ENCODE measurements at regions not wholly inside any gene's neighbourhood (a gene's known extent, or its start where the extent isn't known, plus 50 kb on each side); places are given as distances from the start of the nearest gene placed in this dataset.
"Not testable (repeated sequence)": the region's sequence is repeated elsewhere in the genome, so short reads cannot be mapped to it uniquely, and the experiment has no call there.

GRCh38 chr5:23419115-23419514 is 88.3 kb upstream of the PRDM9 start:
- 5 to 6% methylated on average over 1 of the region's 1 CpG for WGBS, 2 experiments (ENCODE audit: low coverage in 1 of 2, low lambda C conversion rate in 2 of 2, missing lambda C conversion rate in 2 of 2)
- no peak for TF ChIP-seq EZH2phosphoT487 (IDR thresholded peaks at IDR 0.05; ENCODE audit: insufficient read depth, low read depth)
- TF ChIP-seq EZH2 (IDR thresholded peaks at IDR 0.05; ENCODE audit: insufficient read depth, poor library complexity, severe bottlenecking), result no peak
- Histone ChIP-seq H3K9me3 (ENCODE audit: low read depth) (no peaks in the 10 kb centered on the region), H3K4me2 (ENCODE audit: unreplicated experiment) (no peak overlapping the region), H2AFZ (no peak overlapping the region), H3K79me2 (ENCODE audit: insufficient read depth) (no peaks in the 10 kb centered on the region), H3F3A (ENCODE audit: insufficient read depth) (no peaks in the 10 kb centered on the region), H3K4me3 (no peak overlapping the region), H3K36me3 (ENCODE audit: low read depth) (no peaks in the 10 kb centered on the region), H3K9ac (no peak overlapping the region), H3K4me1 (ENCODE audit: insufficient read depth) (no peaks in the 10 kb centered on the region), H3K9me2 (ENCODE audit: insufficient read depth) (no peaks in the 10 kb centered on the region), H4K20me1 (ENCODE audit: insufficient read depth) (no peaks in the 10 kb centered on the region), H3K27me3 (replicated peaks; ENCODE audit: insufficient read depth) (no peaks in the 10 kb centered on the region), H3K27ac (no peak overlapping the region)
- in situ Hi-C loops (cut with MboI), result no loop called here
- DNase-seq, result no peak

- no peaks in the 10 kb centered on the region for H3K36me3 ChIP-seq (ENCODE audit: low read depth)
- no peaks in the 10 kb centered on the region for H4K20me1 ChIP-seq (ENCODE audit: insufficient read depth)
- no peak overlapping the region for H2AFZ ChIP-seq
- TF ChIP-seq EZH2phosphoT487 (IDR thresholded peaks at IDR 0.05; ENCODE audit: insufficient read depth, low read depth) (no peak), EZH2 (IDR thresholded peaks at IDR 0.05; ENCODE audit: insufficient read depth, poor library complexity, severe bottlenecking) (no peak)
- no peaks in the 10 kb centered on the region for H3K27me3 ChIP-seq (replicated peaks; ENCODE audit: insufficient read depth)
- no peak overlapping the region for H3K4me3 ChIP-seq
- 10 to 18% methylated on average over 3 of the region's 3 CpGs for WGBS, 2 experiments (ENCODE audit: low coverage in 1 of 2, low lambda C conversion rate in 2 of 2, missing lambda C conversion rate in 2 of 2)
- H3K4me2 ChIP-seq (ENCODE audit: unreplicated experiment), result no peak overlapping the region
- H3K27ac ChIP-seq, result no peak overlapping the region
- H3F3A ChIP-seq (ENCODE audit: insufficient read depth), result no peaks in the 10 kb centered on the region
- no peaks in the 10 kb centered on the region for H3K9me3 ChIP-seq (ENCODE audit: low read depth)
- no peak overlapping the region for H3K9ac ChIP-seq
- H3K9me2 ChIP-seq (ENCODE audit: insufficient read depth), result no peaks in the 10 kb centered on the region
- no peaks in the 10 kb centered on the region for H3K4me1 ChIP-seq (ENCODE audit: insufficient read depth)
- in situ Hi-C loops (cut with MboI), result no loop called here
- no peaks in the 10 kb centered on the region for H3K79me2 ChIP-seq (ENCODE audit: insufficient read depth)
- DNase-seq, result no peak
Measured at GRCh38 chr5:23412515-23412914, 94.9 kb upstream of the PRDM9 start.

DNA sequence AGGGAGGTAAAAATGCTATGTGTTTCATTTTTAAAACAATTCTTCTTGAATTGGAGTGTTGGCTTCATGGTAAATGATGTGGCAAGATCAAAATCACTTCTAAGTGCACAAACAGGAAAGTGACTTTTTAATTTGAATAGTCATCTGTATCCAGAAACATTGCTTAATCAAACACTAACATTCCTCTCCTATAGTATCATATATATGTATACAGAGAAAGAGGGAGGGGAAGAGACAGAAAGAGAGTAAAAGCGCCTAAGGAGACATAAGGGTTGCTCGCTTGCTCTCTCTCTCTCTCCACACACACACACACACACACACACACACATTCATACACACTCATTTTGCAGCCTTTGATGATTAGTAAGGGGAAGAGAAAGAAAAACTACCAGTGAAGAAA is 95.4 kb upstream of the PRDM9 start:
- Histone ChIP-seq H3K79me2 (ENCODE audit: insufficient read depth) (no peaks in the 10 kb centered on the region), H3K36me3 (ENCODE audit: low read depth) (no peaks in the 10 kb centered on the region), H3K9me3 (ENCODE audit: low read depth) (no peaks in the 10 kb centered on the region), H3K27me3 (replicated peaks; ENCODE audit: insufficient read depth) (no peaks in the 10 kb centered on the region), H3K27ac (no peak overlapping the region), H3K9me2 (ENCODE audit: insufficient read depth) (no peaks in the 10 kb centered on the region), H3K4me3 (no peak overlapping the region), H2AFZ (no peak overlapping the region), H4K20me1 (ENCODE audit: insufficient read depth) (no peaks in the 10 kb centered on the region), H3K4me1 (ENCODE audit: insufficient read depth) (no peaks in the 10 kb centered on the region), H3K9ac (no peak overlapping the region), H3F3A (ENCODE audit: insufficient read depth) (no peaks in the 10 kb centered on the region), H3K4me2 (ENCODE audit: unreplicated experiment) (no peak overlapping the region)
- in situ Hi-C loops (cut with MboI), result no loop called here
- TF ChIP-seq EZH2phosphoT487 (IDR thresholded peaks at IDR 0.05; ENCODE audit: insufficient read depth, low read depth), result no peak
- TF ChIP-seq EZH2 (IDR thresholded peaks at IDR 0.05; ENCODE audit: insufficient read depth, poor library complexity, severe bottlenecking), result no peak
- WGBS, 2 experiments (ENCODE audit: low coverage in 1 of 2, low lambda C conversion rate in 2 of 2, missing lambda C conversion rate in 2 of 2), result 20 to 80% methylated on average over 1 to 2 of the region's 2 CpGs
- DNase-seq, result no peak

- no peaks in the 10 kb centered on the region for H3K9me2 ChIP-seq (ENCODE audit: insufficient read depth)
- H3K4me3 ChIP-seq, result no peak overlapping the region
- no peaks in the 10 kb centered on the region for H3K9me3 ChIP-seq (ENCODE audit: low read depth)
- no peak overlapping the region for H3K27ac ChIP-seq
- in situ Hi-C loops (cut with MboI), result no loop called here
- H4K20me1 ChIP-seq (ENCODE audit: insufficient read depth), result no peaks in the 10 kb centered on the region
- no peaks in the 10 kb centered on the region for H3K27me3 ChIP-seq (replicated peaks; ENCODE audit: insufficient read depth)
- no peak for DNase-seq
- no peaks in the 10 kb centered on the region for H3K79me2 ChIP-seq (ENCODE audit: insufficient read depth)
- no peaks in the 10 kb centered on the region for H3F3A ChIP-seq (ENCODE audit: insufficient read depth)
- 60 to 61% methylated on average over 17 of the region's 17 CpGs for WGBS, 2 experiments (ENCODE audit: low coverage in 1 of 2, low lambda C conversion rate in 2 of 2, missing lambda C conversion rate in 2 of 2)
- H3K4me2 ChIP-seq (ENCODE audit: unreplicated experiment), result no peak overlapping the region
- no peak overlapping the region for H2AFZ ChIP-seq
- no peaks in the 10 kb centered on the region for H3K36me3 ChIP-seq (ENCODE audit: low read depth)
- no peak overlapping the region for H3K9ac ChIP-seq
- H3K4me1 ChIP-seq (ENCODE audit: insufficient read depth), result no peaks in the 10 kb centered on the region
- no peak for TF ChIP-seq EZH2phosphoT487 (IDR thresholded peaks at IDR 0.05; ENCODE audit: insufficient read depth, low read depth)
- TF ChIP-seq EZH2 (IDR thresholded peaks at IDR 0.05; ENCODE audit: insufficient read depth, poor library complexity, severe bottlenecking), result no peak
Measured at GRCh38 chr5:23411200-23411599, 96.2 kb upstream of the PRDM9 start.

DNA sequence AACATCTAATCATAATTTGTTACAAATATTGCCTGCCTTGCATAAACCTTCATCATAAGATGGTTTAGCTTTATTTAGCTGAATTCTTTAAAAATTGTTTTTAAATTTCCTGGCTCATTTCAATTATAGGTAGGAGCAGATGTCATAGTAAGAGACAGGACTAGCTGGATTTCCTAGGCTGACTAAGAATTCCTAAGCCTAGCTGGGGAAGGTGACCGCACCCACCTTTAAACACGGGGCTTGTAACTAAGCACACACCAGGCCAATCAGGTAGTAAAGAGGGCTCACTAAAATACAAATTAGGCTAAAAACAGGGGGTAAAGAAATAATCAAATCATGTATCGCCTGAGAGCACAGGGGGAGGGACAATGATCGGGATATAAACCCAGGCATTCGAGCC is 96.6 kb upstream of the PRDM9 start:
- H3K9me2 ChIP-seq (ENCODE audit: insufficient read depth); H3K4me2 ChIP-seq (ENCODE audit: unreplicated experiment); H2AFZ ChIP-seq; H3F3A ChIP-seq (ENCODE audit: insufficient read depth); DNase-seq; H3K4me3 ChIP-seq; H3K27ac ChIP-seq; H3K4me1 ChIP-seq (ENCODE audit: insufficient read depth); H3K27me3 ChIP-seq (replicated peaks; ENCODE audit: insufficient read depth); in situ Hi-C loops (cut with MboI); H3K79me2 ChIP-seq (ENCODE audit: insufficient read depth); H3K9ac ChIP-seq; H3K9me3 ChIP-seq (ENCODE audit: low read depth); H4K20me1 ChIP-seq (ENCODE audit: insufficient read depth); H3K36me3 ChIP-seq (ENCODE audit: low read depth): not testable (repeated sequence)
- WGBS, 2 experiments (ENCODE audit: low coverage in 1 of 2, low lambda C conversion rate in 2 of 2, missing lambda C conversion rate in 2 of 2), result 38 to 40% methylated on average over 5 of the region's 5 CpGs
